ENCODE measurements at regions not wholly inside any gene's neighbourhood (a gene's known extent, or its start where the extent isn't known, plus 50 kb on each side); places are given as distances from the start of the nearest gene placed in this dataset.
A peak's percentile ranks its signal among the peaks of the same experiment; 100 is the strongest.

DNA sequence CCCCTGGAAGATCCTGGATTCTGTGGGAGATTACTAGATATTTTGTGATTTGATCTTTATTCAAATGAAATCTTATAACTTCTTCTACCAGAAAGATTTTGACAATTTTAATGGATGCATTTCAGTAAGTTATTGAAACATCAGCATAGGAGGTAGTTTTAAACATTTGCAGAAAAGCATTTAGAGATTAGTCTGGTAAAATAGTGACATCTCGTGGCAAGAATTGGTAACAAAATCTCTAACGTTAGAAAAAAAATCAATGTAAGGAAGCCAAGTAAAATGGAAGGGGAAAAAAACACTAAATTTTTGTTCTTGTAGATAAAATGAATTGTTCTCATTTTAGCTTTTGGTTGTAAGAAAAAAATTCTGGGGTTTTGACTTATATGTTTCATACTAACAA is 73.3 kb downstream of the TASL start:
- peak; percentile 3 to 22 (median 10) for DNase-seq (ENCODE audit: extremely low read depth in 1 of 4, low spot score in 3 of 4)
- no peaks in the 10 kb centered on the region for H3K79me2 ChIP-seq (ENCODE audit: control insufficient read depth, insufficient read depth, low read length)
- ChIA-PET CTCF (ENCODE audit: low intra/inter-chr PET ratio) (interaction anchor here (0.7 to 2.6 kb wide), 3 partner anchors 9 to 362 kb away, joined by 3 to 23 read pairs (median 5); no protein-coding TSS in a partner anchor), POLR2A (no interaction called here)
- no peak overlapping the region for H2AFZ ChIP-seq (ENCODE audit: low read depth, low read length)
- FAIRE-seq, result no peak
- 0% methylated on average over 2 of the region's 2 CpGs for WGBS (ENCODE audit: insufficient coverage, low coverage, missing lambda C conversion rate)
- H3K9ac ChIP-seq (ENCODE audit: insufficient read depth in 1 of 2, low read depth in 2 of 2, low read length in 2 of 2), result no peak overlapping the region
- H4K20me1 ChIP-seq (replicated peaks; ENCODE audit: control insufficient read depth, insufficient read depth, low read length), result no peaks in the 10 kb centered on the region
- H3K27me3 ChIP-seq (ENCODE audit: control insufficient read depth in 2 of 2, insufficient read depth in 2 of 2, low read length in 2 of 2), result no peaks in the 10 kb centered on the region
- no peak overlapping the region for H3K4me2 ChIP-seq (ENCODE audit: insufficient read depth, low read length)
- no peaks in the 10 kb centered on the region for H3K9me1 ChIP-seq (ENCODE audit: control insufficient read depth, insufficient read depth, low read length)
- no TSS peak for BruUV-seq (replicated peaks)
- H3K4me3 ChIP-seq, result no peak overlapping the region
- no peak overlapping the region for H3K27ac ChIP-seq (ENCODE audit: extremely low read depth, low read depth, low read length)
- H3K36me3 ChIP-seq (ENCODE audit: control insufficient read depth, insufficient read depth, low read length), result no peaks in the 10 kb centered on the region
- H3K4me1 ChIP-seq (replicated peaks in 1 of 2; ENCODE audit: control insufficient read depth in 2 of 2, insufficient read depth in 2 of 2, low read length in 2 of 2), result no peaks in the 10 kb centered on the region
- intact Hi-C loops (cut with micrococcal nuclease), result loop anchor here (1.0 kb wide), 2 partner anchors 229 to 362 kb away; no protein-coding TSS in a partner anchor
- no peak for ATAC-seq
- H3K9me3 ChIP-seq (replicated peaks; ENCODE audit: control insufficient read depth, insufficient read depth, low read depth, low read length), result no peaks in the 10 kb centered on the region
- in situ Hi-C loops (cut with MboI), result loop anchor here (10.0 kb wide), 2 partner anchors 230 to 360 kb away; no protein-coding TSS in a partner anchor
- TF ChIP-seq SMC3 (conservative IDR thresholded peaks at IDR 0.05; ENCODE audit: insufficient read depth, low read depth, low read length) (peak; percentile 50; the same call in 1 of the 2 replicates), HDGF (IDR thresholded peaks at IDR 0.05) (no peak), KDM5B (IDR thresholded peaks at IDR 0.05; ENCODE audit: insufficient replicate concordance, low read depth, low read length) (no peak), ZNF584 (CRISPR knock-in tag; IDR thresholded peaks at IDR 0.05; ENCODE audit: low read depth) (no peak)
- TF ChIP-seq, protein P1, sequence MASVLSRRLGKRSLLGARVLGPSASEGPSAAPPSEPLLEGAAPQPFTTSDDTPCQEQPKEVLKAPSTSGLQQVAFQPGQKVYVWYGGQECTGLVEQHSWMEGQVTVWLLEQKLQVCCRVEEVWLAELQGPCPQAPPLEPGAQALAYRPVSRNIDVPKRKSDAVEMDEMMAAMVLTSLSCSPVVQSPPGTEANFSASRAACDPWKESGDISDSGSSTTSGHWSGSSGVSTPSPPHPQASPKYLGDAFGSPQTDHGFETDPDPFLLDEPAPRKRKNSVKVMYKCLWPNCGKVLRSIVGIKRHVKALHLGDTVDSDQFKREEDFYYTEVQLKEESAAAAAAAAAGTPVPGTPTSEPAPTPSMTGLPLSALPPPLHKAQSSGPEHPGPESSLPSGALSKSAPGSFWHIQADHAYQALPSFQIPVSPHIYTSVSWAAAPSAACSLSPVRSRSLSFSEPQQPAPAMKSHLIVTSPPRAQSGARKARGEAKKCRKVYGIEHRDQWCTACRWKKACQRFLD (CRISPR knock-in tag; IDR thresholded peaks at IDR 0.05), result no peak
- TF ChIP-seq, protein P2, sequence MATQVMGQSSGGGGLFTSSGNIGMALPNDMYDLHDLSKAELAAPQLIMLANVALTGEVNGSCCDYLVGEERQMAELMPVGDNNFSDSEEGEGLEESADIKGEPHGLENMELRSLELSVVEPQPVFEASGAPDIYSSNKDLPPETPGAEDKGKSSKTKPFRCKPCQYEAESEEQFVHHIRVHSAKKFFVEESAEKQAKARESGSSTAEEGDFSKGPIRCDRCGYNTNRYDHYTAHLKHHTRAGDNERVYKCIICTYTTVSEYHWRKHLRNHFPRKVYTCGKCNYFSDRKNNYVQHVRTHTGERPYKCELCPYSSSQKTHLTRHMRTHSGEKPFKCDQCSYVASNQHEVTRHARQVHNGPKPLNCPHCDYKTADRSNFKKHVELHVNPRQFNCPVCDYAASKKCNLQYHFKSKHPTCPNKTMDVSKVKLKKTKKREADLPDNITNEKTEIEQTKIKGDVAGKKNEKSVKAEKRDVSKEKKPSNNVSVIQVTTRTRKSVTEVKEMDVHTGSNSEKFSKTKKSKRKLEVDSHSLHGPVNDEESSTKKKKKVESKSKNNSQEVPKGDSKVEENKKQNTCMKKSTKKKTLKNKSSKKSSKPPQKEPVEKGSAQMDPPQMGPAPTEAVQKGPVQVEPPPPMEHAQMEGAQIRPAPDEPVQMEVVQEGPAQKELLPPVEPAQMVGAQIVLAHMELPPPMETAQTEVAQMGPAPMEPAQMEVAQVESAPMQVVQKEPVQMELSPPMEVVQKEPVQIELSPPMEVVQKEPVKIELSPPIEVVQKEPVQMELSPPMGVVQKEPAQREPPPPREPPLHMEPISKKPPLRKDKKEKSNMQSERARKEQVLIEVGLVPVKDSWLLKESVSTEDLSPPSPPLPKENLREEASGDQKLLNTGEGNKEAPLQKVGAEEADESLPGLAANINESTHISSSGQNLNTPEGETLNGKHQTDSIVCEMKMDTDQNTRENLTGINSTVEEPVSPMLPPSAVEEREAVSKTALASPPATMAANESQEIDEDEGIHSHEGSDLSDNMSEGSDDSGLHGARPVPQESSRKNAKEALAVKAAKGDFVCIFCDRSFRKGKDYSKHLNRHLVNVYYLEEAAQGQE (IDR thresholded peaks at IDR 0.05; ENCODE audit: borderline replicate concordance), result peak; percentile 58; the same call in 1 of the 2 replicates
- TF ChIP-seq, protein P2 (CRISPR knock-in tag; IDR thresholded peaks at IDR 0.05; ENCODE audit: low read depth), result no peak
- TF ChIP-seq, protein P3, sequence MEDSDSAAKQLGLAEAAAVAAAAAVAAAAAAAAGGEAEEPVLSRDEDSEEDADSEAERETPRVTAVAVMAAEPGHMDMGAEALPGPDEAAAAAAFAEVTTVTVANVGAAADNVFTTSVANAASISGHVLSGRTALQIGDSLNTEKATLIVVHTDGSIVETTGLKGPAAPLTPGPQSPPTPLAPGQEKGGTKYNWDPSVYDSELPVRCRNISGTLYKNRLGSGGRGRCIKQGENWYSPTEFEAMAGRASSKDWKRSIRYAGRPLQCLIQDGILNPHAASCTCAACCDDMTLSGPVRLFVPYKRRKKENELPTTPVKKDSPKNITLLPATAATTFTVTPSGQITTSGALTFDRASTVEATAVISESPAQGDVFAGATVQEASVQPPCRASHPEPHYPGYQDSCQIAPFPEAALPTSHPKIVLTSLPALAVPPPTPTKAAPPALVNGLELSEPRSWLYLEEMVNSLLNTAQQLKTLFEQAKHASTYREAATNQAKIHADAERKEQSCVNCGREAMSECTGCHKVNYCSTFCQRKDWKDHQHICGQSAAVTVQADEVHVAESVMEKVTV (CRISPR knock-in tag; IDR thresholded peaks at IDR 0.05), result peak; percentile 58
- TF ChIP-seq, protein P4, sequence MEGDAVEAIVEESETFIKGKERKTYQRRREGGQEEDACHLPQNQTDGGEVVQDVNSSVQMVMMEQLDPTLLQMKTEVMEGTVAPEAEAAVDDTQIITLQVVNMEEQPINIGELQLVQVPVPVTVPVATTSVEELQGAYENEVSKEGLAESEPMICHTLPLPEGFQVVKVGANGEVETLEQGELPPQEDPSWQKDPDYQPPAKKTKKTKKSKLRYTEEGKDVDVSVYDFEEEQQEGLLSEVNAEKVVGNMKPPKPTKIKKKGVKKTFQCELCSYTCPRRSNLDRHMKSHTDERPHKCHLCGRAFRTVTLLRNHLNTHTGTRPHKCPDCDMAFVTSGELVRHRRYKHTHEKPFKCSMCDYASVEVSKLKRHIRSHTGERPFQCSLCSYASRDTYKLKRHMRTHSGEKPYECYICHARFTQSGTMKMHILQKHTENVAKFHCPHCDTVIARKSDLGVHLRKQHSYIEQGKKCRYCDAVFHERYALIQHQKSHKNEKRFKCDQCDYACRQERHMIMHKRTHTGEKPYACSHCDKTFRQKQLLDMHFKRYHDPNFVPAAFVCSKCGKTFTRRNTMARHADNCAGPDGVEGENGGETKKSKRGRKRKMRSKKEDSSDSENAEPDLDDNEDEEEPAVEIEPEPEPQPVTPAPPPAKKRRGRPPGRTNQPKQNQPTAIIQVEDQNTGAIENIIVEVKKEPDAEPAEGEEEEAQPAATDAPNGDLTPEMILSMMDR (IDR thresholded peaks at IDR 0.05 in 2 of 3, conservative IDR thresholded peaks at IDR 0.05 in 1 of 3; ENCODE audit: insufficient read depth in 2 of 3, low read depth in 1 of 3, low read length in 3 of 3), result peak in 2 of 3 experiments; percentile 25 to 59; a peak in 3 of 6 replicates

All from K562 (cell line).